HG03045 (cell line): ENCODE measurements at regions not wholly inside any gene's neighbourhood (a gene's known extent, or its start where the extent isn't known, plus 50 kb on each side); places are given as distances from the start of the nearest gene placed in this dataset.
"Not testable (repeated sequence)": the region's sequence is repeated elsewhere in the genome, so short reads cannot be mapped to it uniquely, and the experiment has no call there.

ENCODE experiments used
- ATAC-seq: cut with Tn5 transposase; IDR thresholded peaks from one replicate; pipeline ENCODE4 v1.9.1; 2021; ENCODE audit warnings: mild to moderate bottlenecking, moderate library complexity; ENCODE audit not compliant: unreplicated experiment

GRCh38 chr14:38045461-38045860 lies 162.2 kb upstream of the SSTR1 start:
- no peak for ATAC-seq

GRCh38 chr14:38046160-38046559 lies 161.5 kb upstream of the SSTR1 start:
- ATAC-seq, result no peak

DNA sequence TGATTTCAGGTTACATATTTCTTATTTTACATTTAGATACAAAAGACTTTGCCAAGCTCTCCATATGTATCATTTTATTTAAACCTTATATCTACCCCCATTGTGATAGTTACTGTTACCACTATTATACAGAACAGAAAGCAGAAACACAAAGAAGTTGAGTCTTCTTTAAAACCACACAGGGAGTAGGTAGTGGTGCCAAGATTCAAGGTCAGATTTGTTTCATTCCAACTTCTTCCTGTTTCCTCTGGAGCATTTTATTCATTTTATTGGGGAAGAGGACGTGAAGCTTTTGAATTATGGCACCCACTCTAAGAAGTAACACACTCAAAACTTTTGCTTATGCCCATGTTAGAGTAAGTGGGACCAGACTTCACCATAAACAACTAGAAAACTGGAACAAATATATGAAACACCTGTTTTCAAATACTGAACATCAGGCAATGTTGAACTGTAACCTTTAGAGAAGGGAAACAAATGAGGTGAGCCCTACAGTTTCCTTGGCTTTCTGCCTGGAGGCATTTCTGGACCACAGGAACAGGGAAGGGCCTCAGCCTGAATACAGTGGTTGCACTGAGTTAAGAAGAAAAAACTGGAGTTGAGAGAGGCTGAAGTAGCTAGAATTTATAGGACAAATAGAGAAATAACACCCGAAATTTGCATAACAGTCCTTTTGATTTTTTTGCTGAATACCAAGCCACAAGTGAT lies 160.4 kb upstream of the SSTR1 start:
- ATAC-seq, result no peak

GRCh38 chr14:38053666-38054065 lies 154.0 kb upstream of the SSTR1 start:
- no peak for ATAC-seq

DNA sequence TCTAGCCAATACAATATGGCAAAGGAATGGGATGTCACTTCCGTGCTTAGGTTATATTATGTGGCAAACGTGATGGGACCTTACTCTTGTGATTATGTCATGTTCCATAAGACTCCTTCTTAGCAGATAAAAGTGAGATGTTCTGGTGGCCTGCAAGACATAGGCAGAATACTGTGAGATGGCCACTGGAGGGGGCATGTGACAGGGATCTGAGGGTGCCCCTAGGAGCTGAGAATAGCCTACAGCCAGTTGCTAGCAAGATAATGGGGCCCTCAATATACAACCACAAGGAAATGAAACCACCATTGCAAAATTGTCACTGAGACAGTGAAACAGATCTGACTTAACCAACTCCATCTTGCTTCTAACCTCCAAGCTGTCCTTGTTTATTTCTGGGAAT lies 151.4 kb upstream of the SSTR1 start:
- ATAC-seq, result no peak

DNA sequence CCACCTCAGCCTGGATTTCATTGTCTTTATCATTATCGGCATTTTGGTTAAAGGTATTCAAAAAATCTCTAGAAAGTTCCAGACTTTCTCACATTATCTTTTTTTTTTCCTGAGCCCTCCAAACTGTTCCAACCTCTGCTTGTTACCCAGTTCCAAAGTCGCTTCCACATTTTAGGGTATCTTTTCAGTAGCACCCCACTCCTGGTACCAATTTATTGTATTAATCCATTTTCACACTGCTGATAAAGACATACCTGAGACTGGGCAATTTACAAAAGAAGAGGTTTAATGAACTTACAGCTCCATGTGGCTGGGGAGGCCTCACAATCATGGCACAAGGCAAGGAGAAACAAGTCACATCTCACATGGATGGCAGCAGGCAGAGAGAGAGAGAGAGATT lies 145.5 kb upstream of the SSTR1 start:
- ATAC-seq, result not testable (repeated sequence)

GRCh38 chr14:38063711-38064320 lies 143.9 kb upstream of the SSTR1 start:
- ATAC-seq, result no peak

DNA sequence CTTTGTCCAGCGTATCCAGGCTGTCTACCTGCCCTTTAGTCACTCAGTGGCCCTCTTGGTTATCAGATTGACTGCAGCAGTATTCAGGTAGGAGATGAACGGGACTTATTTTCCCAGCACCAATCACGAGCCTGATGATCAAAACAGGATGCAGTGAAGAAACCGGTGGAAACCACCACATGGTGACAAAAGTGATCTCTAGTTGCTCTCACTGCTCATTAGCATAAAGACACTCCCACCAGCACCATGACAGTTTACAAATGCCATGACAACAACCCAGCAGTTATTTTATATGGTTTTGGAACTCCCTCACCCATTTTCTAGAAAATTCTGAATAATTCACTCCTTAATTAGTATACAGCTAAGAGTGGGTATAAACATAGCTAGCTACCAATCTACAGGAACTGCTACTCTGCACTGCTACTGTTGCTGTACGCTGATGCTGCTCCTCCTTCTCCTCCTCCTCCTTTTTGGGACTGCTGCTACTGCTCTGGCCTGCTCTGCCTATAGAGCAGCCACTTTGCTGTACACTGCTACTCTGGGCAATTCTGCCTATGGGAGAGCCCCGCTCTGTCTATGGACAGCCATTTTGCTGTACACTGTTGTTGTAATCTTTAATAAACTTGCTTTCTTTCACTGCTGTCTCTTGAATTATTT lies 142.5 kb upstream of the SSTR1 start:
- ATAC-seq, result no peak

- ATAC-seq, result no peak
These were observed 137.6 kb upstream of the SSTR1 start for GRCh38 chr14:38070061-38070588.

DNA sequence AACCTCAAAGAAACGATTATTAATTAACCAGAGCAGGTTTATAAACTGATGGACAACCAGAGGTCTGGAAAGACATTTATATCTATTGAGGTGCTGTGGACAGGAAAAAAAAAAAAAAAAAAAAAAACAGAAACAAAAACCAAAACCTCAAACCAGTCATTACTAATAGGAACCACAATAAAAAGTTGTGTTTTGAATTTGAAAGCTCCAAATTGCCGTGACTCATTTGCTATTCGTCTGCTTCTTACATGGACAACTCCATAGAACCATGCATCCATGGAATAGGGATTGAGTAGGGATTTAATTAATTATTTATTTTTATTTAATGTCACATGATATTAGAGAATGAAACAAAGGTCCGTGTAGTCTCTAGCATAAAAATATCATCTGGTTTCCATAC lies 134.1 kb upstream of the SSTR1 start:
- ATAC-seq, result no peak

GRCh38 chr14:38074081-38074480 lies 133.6 kb upstream of the SSTR1 start:
- ATAC-seq, result no peak

DNA sequence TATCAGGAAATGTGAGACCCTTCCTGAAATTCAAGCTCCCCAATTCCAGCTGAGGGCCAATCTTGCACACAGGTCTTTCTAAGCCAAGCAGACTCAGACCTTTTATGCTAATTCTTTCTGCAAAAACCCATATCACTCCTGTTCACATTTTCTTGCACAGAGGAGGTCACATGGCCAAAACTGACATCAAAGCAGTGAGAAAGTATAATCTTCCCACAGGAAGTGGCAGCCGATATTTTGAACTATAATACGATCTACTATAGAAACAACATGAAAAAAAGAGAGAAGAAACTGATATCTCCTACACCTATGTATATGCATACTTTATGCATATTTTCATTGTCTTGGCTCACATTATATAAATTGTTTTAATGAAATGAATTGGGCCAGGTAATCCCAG lies 132.9 kb upstream of the SSTR1 start:
- ATAC-seq, result no peak

DNA sequence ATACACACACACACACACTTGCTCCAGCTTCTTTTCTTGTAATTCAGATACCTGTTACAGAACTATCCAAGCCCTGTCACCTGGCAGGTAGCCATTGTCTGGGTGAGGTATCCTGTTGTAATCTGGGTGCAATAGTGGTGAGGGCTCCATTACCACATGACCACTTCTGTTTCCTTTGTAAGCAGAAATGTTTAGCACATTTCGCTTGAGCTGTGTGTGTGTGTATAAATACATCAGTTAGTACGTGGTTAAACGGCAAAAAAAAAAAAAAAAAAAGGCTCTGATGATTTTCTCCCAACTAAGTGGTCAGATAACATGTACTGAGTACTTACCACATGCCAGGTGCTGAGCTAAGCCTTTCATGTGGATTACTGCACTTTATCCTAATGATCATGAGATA lies 129.3 kb upstream of the SSTR1 start:
- no peak for ATAC-seq

DNA sequence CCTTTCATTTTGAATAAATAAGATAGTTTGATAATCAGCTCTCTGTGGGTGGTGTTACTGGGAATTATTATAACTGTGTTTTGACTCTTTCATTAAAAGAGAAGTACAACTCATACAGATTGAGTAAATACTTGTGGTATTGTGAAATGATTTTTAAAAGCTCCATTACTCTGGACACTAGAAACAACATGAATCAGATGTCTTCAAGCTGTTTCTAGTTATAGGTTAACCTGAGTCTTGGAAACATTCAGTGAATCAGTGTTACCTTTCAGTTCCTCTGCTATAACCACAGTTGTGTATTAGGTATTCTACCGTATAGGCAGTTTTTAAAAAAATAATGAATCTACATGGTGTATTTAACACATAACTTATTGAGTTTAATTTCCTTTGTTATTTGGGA lies 128.4 kb upstream of the SSTR1 start:
- ATAC-seq, result no peak

- no peak for ATAC-seq
These were observed 127.8 kb upstream of the SSTR1 start for GRCh38 chr14:38079886-38080285.

GRCh38 chr14:38080696-38081095 lies 127.0 kb upstream of the SSTR1 start:
- ATAC-seq, result no peak

- ATAC-seq, result no peak
These were observed 124.7 kb upstream of the SSTR1 start for GRCh38 chr14:38083039-38083438.

GRCh38 chr14:38089123-38089522 lies 118.6 kb upstream of the SSTR1 start:
- no peak for ATAC-seq

DNA sequence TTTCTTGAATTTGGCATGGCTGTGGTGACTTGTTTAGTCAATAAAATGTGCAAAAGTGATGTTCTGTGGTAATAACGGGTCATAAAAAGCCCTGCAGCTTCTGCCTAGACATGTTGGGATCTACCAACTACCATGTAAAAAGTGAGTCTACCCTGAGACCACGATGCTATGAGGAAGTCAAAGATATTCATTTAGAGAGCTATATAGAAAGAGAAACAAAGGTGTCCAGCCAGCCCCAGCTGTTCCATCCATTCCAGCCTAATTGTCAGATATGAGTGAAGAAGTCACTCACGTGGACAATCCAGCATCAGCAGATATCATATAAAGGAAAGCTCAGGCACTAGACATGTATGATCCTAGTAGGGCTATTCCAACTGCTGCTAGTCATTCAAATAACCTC lies 117.2 kb upstream of the SSTR1 start:
- ATAC-seq, result no peak

- ATAC-seq, result no peak
These were observed 109.4 kb upstream of the SSTR1 start for GRCh38 chr14:38098074-38098836.

GRCh38 chr14:38101679-38102078 lies 106.0 kb upstream of the SSTR1 start:
- ATAC-seq, result no peak
